AG04449 (cell line): ENCODE measurements at regions not wholly inside any gene's neighbourhood (a gene's known extent, or its start where the extent isn't known, plus 50 kb on each side); places are given as distances from the start of the nearest gene placed in this dataset.
A peak's percentile ranks its signal among the peaks of the same experiment; 100 is the strongest.

Experiments used
- CTCF ChIA-PET: fragments of 350-600 bp; formaldehyde crosslinking; extraction: SDS; loops from one replicate; lab custom pipeline; 2021; ENCODE audit warnings: antibody characterized with exemption; lab: Yijun Ruan, JAX
- POLR2A ChIA-PET: fragments of 400-600, 350-600 bp; formaldehyde crosslinking; extraction: SDS; loops from one replicate; lab custom pipeline; 2020; ENCODE audit warnings: antibody characterized with exemption, inconsistent platforms; lab: Yijun Ruan, JAX
- DNase-seq: peaks from one replicate; pipeline ENCODE4 v3.0.0-alpha.2; 2010; ENCODE audit warnings: low read depth, low spot score
- H3K4me3 ChIP-seq: 2 replicates; pipeline ENCODE4 v1.5.1; 2011; ENCODE audit warnings: low read depth, mild to moderate bottlenecking, control low read depth, low read length
- TF ChIP-seq, protein P1 (sequence below): IDR thresholded peaks from one replicate; pipeline ENCODE4 v1.5.1; 2011; ENCODE audit warnings: mild to moderate bottlenecking, moderate library complexity, low read length, control low read depth, inconsistent platforms; ENCODE audit not compliant: insufficient read depth; ENCODE audit errors: missing control alignments

DNA sequence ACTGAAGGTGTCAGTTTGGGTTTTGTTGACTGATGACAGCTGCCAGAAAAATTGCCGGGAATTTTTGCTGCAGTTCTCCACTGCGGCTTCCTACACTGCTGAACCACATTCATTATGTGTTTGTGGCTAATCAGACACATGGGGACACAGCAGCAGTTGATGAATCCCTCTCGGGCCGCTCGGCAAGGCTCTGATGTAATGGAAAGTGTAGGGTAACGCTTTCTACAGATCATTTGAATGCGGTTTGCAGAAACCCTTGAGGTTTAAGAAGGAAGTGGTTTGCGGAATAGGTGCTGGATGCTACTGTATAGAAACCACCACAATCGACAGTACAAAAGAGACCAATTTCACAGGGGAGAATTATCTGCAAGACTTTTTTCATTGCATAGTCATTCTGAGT, 138.7 kb upstream of the SASH1 start:
- peak; percentile 77 for DNase-seq
- POLR2A ChIA-PET = interaction anchor here (0.6 to 0.9 kb wide), 2 partner anchors 12 to 697 kb away, joined by 3 read pairs; no protein-coding TSS in a partner anchor
- H3K4me3 ChIP-seq = peak overlapping the region; percentile 23; the same call in 1 of the 2 replicates
- CTCF ChIA-PET = interaction anchor here (1.0 kb wide), 1 partner anchor 11 kb away, joined by 4 read pairs; no protein-coding TSS in a partner anchor
- TF ChIP-seq, protein P1, sequence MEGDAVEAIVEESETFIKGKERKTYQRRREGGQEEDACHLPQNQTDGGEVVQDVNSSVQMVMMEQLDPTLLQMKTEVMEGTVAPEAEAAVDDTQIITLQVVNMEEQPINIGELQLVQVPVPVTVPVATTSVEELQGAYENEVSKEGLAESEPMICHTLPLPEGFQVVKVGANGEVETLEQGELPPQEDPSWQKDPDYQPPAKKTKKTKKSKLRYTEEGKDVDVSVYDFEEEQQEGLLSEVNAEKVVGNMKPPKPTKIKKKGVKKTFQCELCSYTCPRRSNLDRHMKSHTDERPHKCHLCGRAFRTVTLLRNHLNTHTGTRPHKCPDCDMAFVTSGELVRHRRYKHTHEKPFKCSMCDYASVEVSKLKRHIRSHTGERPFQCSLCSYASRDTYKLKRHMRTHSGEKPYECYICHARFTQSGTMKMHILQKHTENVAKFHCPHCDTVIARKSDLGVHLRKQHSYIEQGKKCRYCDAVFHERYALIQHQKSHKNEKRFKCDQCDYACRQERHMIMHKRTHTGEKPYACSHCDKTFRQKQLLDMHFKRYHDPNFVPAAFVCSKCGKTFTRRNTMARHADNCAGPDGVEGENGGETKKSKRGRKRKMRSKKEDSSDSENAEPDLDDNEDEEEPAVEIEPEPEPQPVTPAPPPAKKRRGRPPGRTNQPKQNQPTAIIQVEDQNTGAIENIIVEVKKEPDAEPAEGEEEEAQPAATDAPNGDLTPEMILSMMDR = no peak

DNA sequence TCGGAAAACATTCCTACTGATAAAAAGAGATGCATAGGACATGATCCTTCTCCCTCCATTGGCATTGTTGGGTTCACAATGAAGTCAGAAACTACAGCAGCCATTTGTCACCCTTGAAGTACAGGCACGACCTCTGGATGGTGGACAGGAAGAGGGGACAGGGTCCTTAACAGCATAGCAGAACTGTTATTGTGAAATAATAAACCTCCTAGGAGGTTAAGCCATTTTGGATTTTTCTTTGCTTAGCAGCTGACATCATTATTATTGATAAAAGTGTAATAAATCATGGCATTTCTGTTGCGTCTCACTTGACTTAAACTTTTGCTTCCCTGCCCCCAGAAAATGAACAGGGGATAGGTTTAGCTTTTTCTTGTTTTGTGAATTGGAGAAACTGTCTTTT, 134.3 kb upstream of the SASH1 start:
- no peak for DNase-seq
- POLR2A ChIA-PET = no interaction called here
- TF ChIP-seq, protein P1 = no peak
- CTCF ChIA-PET = interaction anchor here (1.1 kb wide), 1 partner anchor 10 kb away, joined by 3 read pairs; no protein-coding TSS in a partner anchor
- H3K4me3 ChIP-seq = no peak overlapping the region

DNA sequence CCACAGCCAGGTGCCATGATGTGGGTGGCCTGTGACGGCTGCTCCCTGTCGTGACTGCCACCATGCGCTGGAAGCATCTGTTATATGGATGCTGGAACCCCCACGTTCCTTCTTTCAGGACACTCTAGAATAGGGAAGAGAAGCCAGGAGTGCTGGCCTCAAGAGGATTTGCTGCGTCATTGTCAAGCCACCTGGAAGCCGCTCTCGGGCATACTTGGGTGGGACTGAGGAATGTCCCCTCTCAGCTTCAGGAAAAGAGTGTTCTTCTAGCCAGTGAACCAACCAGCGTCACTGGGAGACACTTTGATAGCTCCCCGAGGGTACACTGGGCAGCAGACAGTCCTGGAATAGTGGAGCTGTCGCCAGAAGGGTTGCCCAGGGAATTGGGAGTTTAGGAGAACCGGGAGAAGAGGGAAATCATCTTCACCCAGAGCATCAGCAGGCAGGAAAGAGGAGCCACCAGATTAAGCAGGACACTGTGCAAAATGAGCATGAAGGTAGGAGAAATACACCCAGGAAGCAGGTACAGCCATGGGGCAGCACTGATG, 130.8 kb upstream of the SASH1 start:
- ChIA-PET POLR2A (no interaction called here), CTCF (interaction anchor here (1.1 kb wide), 2 partner anchors 35 to 226 kb away, joined by 3 read pairs; no protein-coding TSS in a partner anchor)
- DNase-seq = no peak
- H3K4me3 ChIP-seq = no peak overlapping the region
- TF ChIP-seq, protein P1 = no peak

DNA sequence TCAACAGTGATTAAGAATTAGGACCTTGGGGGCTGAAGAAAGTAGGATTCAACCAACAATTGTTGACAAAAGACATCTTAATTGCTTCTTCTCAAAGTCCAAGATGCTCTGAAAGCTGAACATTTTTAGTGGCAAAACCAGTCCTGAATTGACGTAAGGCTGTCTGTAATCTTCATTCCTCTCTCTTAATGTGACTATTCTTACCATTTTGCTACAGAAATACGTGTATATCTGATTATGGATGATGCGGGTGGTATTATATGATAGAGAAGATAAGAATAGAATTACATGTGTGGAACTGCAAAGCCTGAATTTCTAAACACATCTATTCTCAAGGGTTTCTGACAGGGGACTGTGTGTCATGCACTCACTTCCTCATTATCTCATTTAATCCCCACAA, 130.3 kb upstream of the SASH1 start:
- TF ChIP-seq, protein P1 = no peak
- ChIA-PET POLR2A (no interaction called here), CTCF (interaction anchor here (1.1 kb wide), 1 partner anchor 225 kb away, joined by 3 read pairs; no protein-coding TSS in a partner anchor)
- H3K4me3 ChIP-seq = no peak overlapping the region
- DNase-seq = no peak

DNA sequence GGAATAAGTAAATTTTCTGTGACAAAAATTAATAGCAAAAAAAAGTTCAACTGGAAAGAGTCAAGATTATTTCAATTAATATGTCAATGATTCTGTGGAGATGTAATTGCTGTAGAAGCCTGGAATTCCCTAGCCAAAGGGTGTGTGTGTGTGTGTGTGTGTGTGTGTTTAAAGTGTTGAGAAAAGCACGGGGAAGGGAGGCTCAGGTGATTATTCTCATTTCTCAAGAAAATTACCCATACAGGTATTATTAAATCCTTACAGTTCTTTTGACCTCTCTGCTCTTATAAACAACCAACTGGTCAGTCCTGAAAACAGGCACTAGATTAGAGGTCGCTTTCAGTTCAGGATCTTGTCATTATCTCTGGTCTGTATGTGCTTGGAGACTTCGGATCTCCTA, 129.3 kb upstream of the SASH1 start:
- POLR2A ChIA-PET = no interaction called here
- CTCF ChIA-PET = interaction anchor here (1.9 kb wide), 1 partner anchor 36 kb away, joined by 8 read pairs; no protein-coding TSS in a partner anchor
- no peak overlapping the region for H3K4me3 ChIP-seq
- DNase-seq = no peak
- TF ChIP-seq, protein P1 = no peak

DNA sequence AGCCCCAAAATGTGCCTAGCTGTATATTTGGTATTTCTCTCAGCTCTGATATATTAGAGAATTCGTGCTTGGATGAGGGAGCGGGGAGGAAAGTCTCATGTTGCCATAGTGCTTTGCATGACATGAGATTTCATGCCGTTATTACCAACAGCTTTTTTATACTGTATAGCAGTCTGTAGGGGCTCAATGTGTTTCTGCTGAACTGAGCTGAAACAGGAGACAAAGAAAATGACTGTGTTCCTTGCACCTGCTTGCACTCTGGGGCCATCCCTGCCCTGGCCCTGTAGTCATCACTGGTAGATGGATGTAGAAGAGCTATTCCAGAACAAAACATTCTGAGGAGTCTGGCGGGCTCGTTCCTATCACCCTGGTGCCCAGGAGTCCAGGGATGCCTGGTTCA, 128.0 kb upstream of the SASH1 start:
- POLR2A ChIA-PET = interaction anchor here (1.0 kb wide), 1 partner anchor 11 kb away, joined by 3 read pairs; no protein-coding TSS in a partner anchor
- DNase-seq = no peak
- CTCF ChIA-PET = interaction anchor here (0.8 to 1.9 kb wide), 4 partner anchors 9 to 37 kb away, joined by 3 to 8 read pairs (median 4); no protein-coding TSS in a partner anchor
- H3K4me3 ChIP-seq = no peak overlapping the region
- TF ChIP-seq, protein P1 = no peak
